SK-N-SH (cell line): ENCODE measurements at regions not wholly inside any gene's neighbourhood (a gene's known extent, or its start where the extent isn't known, plus 50 kb on each side); places are given as distances from the start of the nearest gene placed in this dataset.

Source experiments
- CTCF ChIA-PET: fragments of 300-600, 350-600 bp; formaldehyde crosslinking; extraction: SDS; loops from one replicate; lab custom pipeline; 2021; lab: Yijun Ruan, JAX
- POLR2A ChIA-PET: fragments of 350-600 bp; sonication (Branson Sonifier 250); formaldehyde crosslinking; extraction: SDS; loops from one replicate; lab custom pipeline; 2020; ENCODE audit warnings: antibody characterized with exemption, inconsistent platforms; lab: Yijun Ruan, JAX
- DNase-seq: peaks from one replicate; pipeline ENCODE4 v3.0.0; 2012
- H2AFZ ChIP-seq: fragments of 200-600 bp; sonication (generic); 2 replicates; pipeline ENCODE4 v1.8.1; 2016; ENCODE audit warnings: antibody characterized with exemption, mild to moderate bottlenecking, low read depth
- H3F3A ChIP-seq: fragments of 200-600 bp; sonication (generic); replicated peaks from 2 replicates; pipeline ENCODE3; 2016; ENCODE audit warnings: antibody characterized with exemption, mild to moderate bottlenecking; ENCODE audit not compliant: insufficient read depth
- H3K27ac ChIP-seq, 2 experiments: fragments of 200-500 bp in 1 of 2; fragments of 200-600 bp in 1 of 2; sonication (Bioruptor generic) in 1 of 2; sonication (generic), shearing (Covaris generic) in 1 of 2; 2 replicates each; pipeline versions ENCODE4 v1.5.1 to v1.6.1; 2014 to 2016; ENCODE audit warnings: low read depth in 2 of 2, inconsistent platforms in 1 of 2, low read length in 1 of 2, mild to moderate bottlenecking in 1 of 2, mixed read lengths in 1 of 2
- H3K27me3 ChIP-seq: fragments of 200-600 bp; sonication (generic), shearing (Covaris generic); 2 replicates; pipeline ENCODE4 v1.6.1; 2016; ENCODE audit warnings: mixed run types; ENCODE audit not compliant: insufficient read depth
- H3K36me3 ChIP-seq, 2 experiments: fragments of 200-500 bp in 1 of 2; fragments of 200-600 bp in 1 of 2; sonication (Bioruptor generic) in 1 of 2; sonication (generic) in 1 of 2; replicated peaks in 1 of 2; 2 replicates each; pipeline versions ENCODE3 to v1.5.1; 2014 to 2016; ENCODE audit warnings: low read length in 1 of 2, mild to moderate bottlenecking in 1 of 2; ENCODE audit not compliant: insufficient read depth in 2 of 2, control insufficient read depth in 1 of 2
- H3K4me1 ChIP-seq, 2 experiments: fragments of 200-500 bp in 1 of 2; fragments of 200-600 bp in 1 of 2; sonication (Bioruptor generic) in 1 of 2; sonication (generic), shearing (Covaris generic) in 1 of 2; 2 replicates each; pipeline versions ENCODE4 v1.5.1 to v1.6.1; 2014 to 2016; ENCODE audit warnings: low read depth in 1 of 2, low read length in 1 of 2, mixed run types in 1 of 2; ENCODE audit not compliant: insufficient read depth in 2 of 2, control insufficient read depth in 1 of 2
- H3K4me2 ChIP-seq: fragments of 200-600 bp; sonication (generic), shearing (Covaris generic); 2 replicates; pipeline ENCODE4 v1.6.1; 2017; ENCODE audit warnings: mixed run types
- H3K4me3 ChIP-seq, 2 experiments: fragments of 200-500 bp in 1 of 2; fragments of 200-600 bp in 1 of 2; sonication (Bioruptor generic) in 1 of 2; sonication (generic), shearing (Covaris generic) in 1 of 2; 2 replicates each; pipeline versions ENCODE4 v1.5.1 to v1.8.1; 2014 to 2016; ENCODE audit warnings: low read depth in 2 of 2, inconsistent platforms in 1 of 2, low read length in 1 of 2, mild to moderate bottlenecking in 1 of 2, mixed read lengths in 1 of 2, moderate library complexity in 1 of 2
- H3K79me2 ChIP-seq: fragments of 200-600 bp; sonication (generic); 2 replicates; pipeline ENCODE4 v1.8.1; 2017; ENCODE audit warnings: mild to moderate bottlenecking; ENCODE audit not compliant: insufficient read depth
- H3K9ac ChIP-seq: fragments of 200-600 bp; sonication (generic); 2 replicates; pipeline ENCODE4 v1.6.1; 2017; ENCODE audit warnings: mixed run types
- H3K9me2 ChIP-seq: fragments of 200-600 bp; sonication (generic); 2 replicates; pipeline ENCODE4 v1.6.1; 2017; ENCODE audit warnings: mixed run types
- H3K9me3 ChIP-seq: fragments of 200-600 bp; sonication (generic); 2 replicates; pipeline ENCODE4 v1.6.1; 2017; ENCODE audit warnings: mixed run types, mild to moderate bottlenecking, moderate library complexity
- H4K20me1 ChIP-seq: fragments of 200-600 bp; sonication (generic); 2 replicates; pipeline ENCODE4 v1.6.1; 2017; ENCODE audit warnings: mild to moderate bottlenecking, mixed run types; ENCODE audit not compliant: insufficient read depth
- CTCF ChIP-seq: fragments of 200-600 bp; sonication (generic); IDR thresholded peaks from 2 replicates; pipeline ENCODE4 v1.6.1; 2017; ENCODE audit warnings: antibody characterized with exemption, mild to moderate bottlenecking, moderate library complexity
- ELF1 ChIP-seq: IDR thresholded peaks from 2 replicates; pipeline ENCODE4 v1.4.0; 2012
- EP300 ChIP-seq, 2 experiments: IDR thresholded peaks; 2 replicates each; pipeline versions ENCODE4 v1.4.0 to v1.6.1; 2012; ENCODE audit warnings: borderline replicate concordance in 1 of 2, low read depth in 1 of 2, low read length in 1 of 2
- EZH2phosphoT487 ChIP-seq: fragments of 200-600 bp; sonication (generic); IDR thresholded peaks from 2 replicates; pipeline ENCODE4 v1.6.1; 2017; ENCODE audit warnings: low read depth, mixed run types, mild to moderate bottlenecking, antibody characterized with exemption, moderate library complexity, borderline replicate concordance
- FOXJ3 ChIP-seq: sonication (generic); formaldehyde crosslinking; IDR thresholded peaks from 2 replicates; pipeline ENCODE4 v1.5.1; 2020; ENCODE audit warnings: mild to moderate bottlenecking, missing genetic modification reagents
- IRF3 ChIP-seq: fragments of 150-350 bp; IDR thresholded peaks from 2 replicates; pipeline ENCODE4 v1.6.1; 2016; ENCODE audit warnings: mild to moderate bottlenecking, low read depth, low read length
- JUND ChIP-seq: IDR thresholded peaks from 2 replicates; pipeline ENCODE4 v1.4.0; 2012
- MAX ChIP-seq: IDR thresholded peaks from 2 replicates; pipeline ENCODE4 v1.4.0; 2012; ENCODE audit warnings: low read depth
- MXI1 ChIP-seq: IDR thresholded peaks from 2 replicates; pipeline ENCODE4 v1.6.1; 2012; ENCODE audit warnings: mild to moderate bottlenecking, low read depth, low read length, improper control_type of control experiment
- PBX3 ChIP-seq: IDR thresholded peaks from 2 replicates; pipeline ENCODE4; 2012
- POLR2AphosphoS5 ChIP-seq: IDR thresholded peaks from 2 replicates; pipeline ENCODE4 v1.6.1; 2012; ENCODE audit warnings: low read depth, low read length
- RCOR1 ChIP-seq: fragments of 150-350 bp; IDR thresholded peaks from 2 replicates; pipeline ENCODE4 v1.6.1; 2017; ENCODE audit warnings: antibody characterized with exemption, low read length
- REST ChIP-seq: IDR thresholded peaks from 2 replicates; pipeline ENCODE4 v1.6.1; 2012; ENCODE audit warnings: mild to moderate bottlenecking, low read depth, low read length, moderate library complexity
- RXRA ChIP-seq: IDR thresholded peaks from 2 replicates; pipeline ENCODE4 v1.4.0; 2012; ENCODE audit warnings: low read depth, mild to moderate bottlenecking, borderline replicate concordance
- SMC3 ChIP-seq: IDR thresholded peaks from 2 replicates; pipeline ENCODE4 v1.6.1; 2012; ENCODE audit warnings: low read depth, low read length, improper control_type of control experiment
- TCF12 ChIP-seq: IDR thresholded peaks from 2 replicates; pipeline ENCODE4 v1.4.0; 2012
- YY1 ChIP-seq: IDR thresholded peaks from 2 replicates; pipeline ENCODE4 v1.4.0; 2012; ENCODE audit warnings: low read depth, mild to moderate bottlenecking
- WGBS: methylation state at CpG from one replicate; pipeline ENCODE4 v1.1.6; 2017; ENCODE audit warnings: low lambda C conversion rate; 5-methylcytosine and 5-hydroxymethylcytosine counted together

- no peaks in the 10 kb centered on the region for H4K20me1 ChIP-seq
- no peak overlapping the region for H3K9ac ChIP-seq
- no peak overlapping the region for H2AFZ ChIP-seq
- H3F3A ChIP-seq = no peaks in the 10 kb centered on the region
- no peak overlapping the region for H3K4me2 ChIP-seq
- TF ChIP-seq TCF12 = no peak
- TF ChIP-seq SMC3 = no peak
- no peak for TF ChIP-seq PBX3
- TF ChIP-seq REST = no peak
- TF ChIP-seq EZH2phosphoT487 = no peak
- TF ChIP-seq FOXJ3 (CRISPR knock-in tag) = no peak
- no peak for TF ChIP-seq YY1
- no peak for TF ChIP-seq MXI1
- no peak for TF ChIP-seq POLR2AphosphoS5
- no peak for TF ChIP-seq RCOR1
- TF ChIP-seq MAX = no peak
- TF ChIP-seq EP300 (IDR thresholded peaks at IDR 0.05; ENCODE audit: borderline replicate concordance in 1 of 2, low read depth in 1 of 2, low read length in 1 of 2) = no peak
- no peak for TF ChIP-seq RXRA
- no peak for TF ChIP-seq JUND
- TF ChIP-seq CTCF = no peak
- TF ChIP-seq IRF3 = no peak
- no peak for TF ChIP-seq ELF1
- ChIA-PET CTCF (no interaction called here), POLR2A (no interaction called here)
- H3K36me3 ChIP-seq = no peaks in the 10 kb centered on the region
- no peaks in the 10 kb centered on the region; a peak in 1 of 4 replicates for H3K4me1 ChIP-seq
- H3K27ac ChIP-seq = no peak overlapping the region
- H3K4me3 ChIP-seq = no peak overlapping the region
- no peaks in the 10 kb centered on the region for H3K9me2 ChIP-seq
- 56% methylated on average over 8 of the region's 8 CpGs for WGBS
- H3K9me3 ChIP-seq = no peaks in the 10 kb centered on the region
- no peaks in the 10 kb centered on the region for H3K27me3 ChIP-seq
- H3K79me2 ChIP-seq = no peaks in the 10 kb centered on the region
- DNase-seq = no peak
These were observed 96.7 kb upstream of the SMIM21 start for GRCh38 chr18:75524181-75524580.
